Liver (tissue), 2 donors: ENCODE measurements at regions not wholly inside any gene's neighbourhood (a gene's known extent, or its start where the extent isn't known, plus 50 kb on each side); places are given as distances from the start of the nearest gene placed in this dataset.

Experiments
- CTCF ChIP-seq: fragments of 150-350 bp; IDR thresholded peaks from 2 replicates; pipeline ENCODE4 v1.5.1; 2017; ENCODE audit warnings: improper control_type of control experiment, low read depth, low read length; ENCODE audit not compliant: missing input control
- REST ChIP-seq: IDR thresholded peaks from 2 replicates; pipeline ENCODE4 v1.6.1; 2016; ENCODE audit warnings: antibody characterized with exemption, mild to moderate bottlenecking
- ZBTB33 ChIP-seq: IDR thresholded peaks from 2 replicates; pipeline ENCODE4 v1.6.1; 2016; ENCODE audit warnings: antibody characterized with exemption
- donor health status: healthy.

GRCh38 chr2:172333978-172334330 lies 93.4 kb upstream of the ITGA6 start:
- TF ChIP-seq CTCF (no peak), REST (no peak), ZBTB33 (no peak)
